ENCODE measurements at regions not wholly inside any gene's neighbourhood (a gene's known extent, or its start where the extent isn't known, plus 50 kb on each side); places are given as distances from the start of the nearest gene placed in this dataset.

DNA sequence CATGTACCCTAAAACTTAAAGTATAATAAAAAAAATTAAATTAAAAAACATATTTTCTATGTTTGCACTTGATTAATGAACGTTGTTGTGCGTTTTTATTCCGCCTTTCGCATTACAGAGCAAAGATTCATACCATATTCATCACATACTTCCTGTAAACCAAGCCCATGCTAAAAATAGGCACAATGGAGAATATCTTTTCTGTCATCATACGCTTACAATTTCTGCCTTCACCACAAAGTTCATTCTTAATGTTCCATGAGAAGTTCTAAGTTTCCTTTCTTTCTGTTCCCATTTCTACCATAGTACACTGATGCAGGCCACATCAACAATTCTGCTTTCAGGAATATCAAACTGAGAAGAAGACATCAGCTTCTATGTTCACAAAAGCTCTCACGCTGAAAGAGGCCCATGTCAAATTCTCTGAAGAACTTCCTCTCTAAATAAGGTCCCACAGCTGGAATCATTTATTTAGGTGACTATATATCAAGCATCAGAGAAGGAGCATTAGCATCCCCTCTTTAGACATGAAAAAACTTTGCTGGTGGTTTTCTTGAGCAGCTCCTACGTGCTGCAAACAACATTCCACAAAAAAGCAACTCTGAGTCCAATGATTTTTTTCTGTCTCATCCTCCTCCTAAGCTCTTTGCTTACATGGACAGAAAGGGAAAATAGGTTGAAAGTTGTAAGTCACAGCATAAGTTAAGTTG lies 456.4 kb downstream of the CDH10 start:
- 87 to 91% methylated on average over 7 of the region's 7 CpGs for WGBS, 2 donors
- intact Hi-C loops (cut with DNase I; ENCODE audit: low total_unique reads) = no loop called here
- no peaks in the 10 kb centered on the region for H3K27me3 ChIP-seq
- H3K27ac ChIP-seq = no peak overlapping the region
- no peak for DNase-seq
- no peaks in the 10 kb centered on the region for H3K9me3 ChIP-seq
- H3K4me3 ChIP-seq = no peak overlapping the region
- no peaks in the 10 kb centered on the region for H3K36me3 ChIP-seq (ENCODE audit: low read depth, missing control alignments)
- TF ChIP-seq POLR2A (IDR thresholded peaks at IDR 0.05) = no peak
- TF ChIP-seq, protein P1, sequence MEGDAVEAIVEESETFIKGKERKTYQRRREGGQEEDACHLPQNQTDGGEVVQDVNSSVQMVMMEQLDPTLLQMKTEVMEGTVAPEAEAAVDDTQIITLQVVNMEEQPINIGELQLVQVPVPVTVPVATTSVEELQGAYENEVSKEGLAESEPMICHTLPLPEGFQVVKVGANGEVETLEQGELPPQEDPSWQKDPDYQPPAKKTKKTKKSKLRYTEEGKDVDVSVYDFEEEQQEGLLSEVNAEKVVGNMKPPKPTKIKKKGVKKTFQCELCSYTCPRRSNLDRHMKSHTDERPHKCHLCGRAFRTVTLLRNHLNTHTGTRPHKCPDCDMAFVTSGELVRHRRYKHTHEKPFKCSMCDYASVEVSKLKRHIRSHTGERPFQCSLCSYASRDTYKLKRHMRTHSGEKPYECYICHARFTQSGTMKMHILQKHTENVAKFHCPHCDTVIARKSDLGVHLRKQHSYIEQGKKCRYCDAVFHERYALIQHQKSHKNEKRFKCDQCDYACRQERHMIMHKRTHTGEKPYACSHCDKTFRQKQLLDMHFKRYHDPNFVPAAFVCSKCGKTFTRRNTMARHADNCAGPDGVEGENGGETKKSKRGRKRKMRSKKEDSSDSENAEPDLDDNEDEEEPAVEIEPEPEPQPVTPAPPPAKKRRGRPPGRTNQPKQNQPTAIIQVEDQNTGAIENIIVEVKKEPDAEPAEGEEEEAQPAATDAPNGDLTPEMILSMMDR (IDR thresholded peaks at IDR 0.05) = no peak
- no peaks in the 10 kb centered on the region for H3K4me1 ChIP-seq

DNA sequence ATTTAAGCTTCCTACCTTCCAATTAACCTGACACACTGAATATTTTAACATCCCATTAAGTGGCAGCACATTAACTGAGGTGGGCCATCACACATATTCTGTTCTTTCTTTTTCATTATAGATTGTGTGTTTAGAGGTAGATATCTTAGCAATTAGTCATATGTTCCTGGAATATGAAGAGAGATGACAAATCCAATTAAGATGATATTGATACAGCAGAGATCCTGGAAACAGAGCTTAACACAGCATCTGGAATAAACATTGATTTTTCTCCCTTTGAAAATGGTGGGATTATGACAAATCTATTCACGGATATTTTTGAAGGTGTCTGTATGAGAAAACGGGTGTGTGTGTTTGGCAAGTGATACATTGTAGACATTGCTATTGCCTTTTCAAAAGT lies 448.0 kb downstream of the CDH10 start:
- WGBS, 2 donors = 45 to 55% methylated on average over 2 of the region's 2 CpGs
- Histone ChIP-seq H3K9me3 (no peaks in the 10 kb centered on the region), H3K36me3 (ENCODE audit: low read depth, missing control alignments) (no peaks in the 10 kb centered on the region), H3K27ac (no peak overlapping the region), H3K4me3 (no peak overlapping the region), H3K27me3 (no peaks in the 10 kb centered on the region), H3K4me1 (no peaks in the 10 kb centered on the region)
- intact Hi-C loops (cut with DNase I; ENCODE audit: low total_unique reads) = no loop called here
- DNase-seq = no peak
- no peak for TF ChIP-seq POLR2A (IDR thresholded peaks at IDR 0.05)

DNA sequence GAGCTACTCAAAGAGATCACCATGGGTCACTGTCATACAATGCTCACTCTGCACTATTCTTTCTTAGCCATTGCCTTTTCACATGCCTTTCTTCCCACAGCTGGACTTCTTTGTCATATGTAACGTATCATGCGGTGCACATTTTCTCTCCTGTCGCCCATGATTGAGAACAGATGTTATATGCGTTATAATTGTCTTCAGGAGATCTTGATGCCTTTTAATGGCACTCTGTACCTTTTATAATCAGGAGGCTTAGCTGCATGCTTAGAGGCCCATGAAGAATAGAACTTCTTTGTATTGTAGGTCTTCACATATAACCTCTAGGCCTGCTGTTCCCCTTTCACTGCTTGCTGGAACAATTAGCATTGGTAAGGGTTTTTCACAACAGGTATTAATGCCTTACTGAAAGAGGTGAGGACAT lies 436.1 kb downstream of the CDH10 start:
- no peak overlapping the region for H3K4me3 ChIP-seq
- WGBS, 2 donors = 49 to 67% methylated on average over 4 of the region's 4 CpGs
- H3K27me3 ChIP-seq = no peaks in the 10 kb centered on the region
- DNase-seq = no peak
- TF ChIP-seq POLR2A (IDR thresholded peaks at IDR 0.05) = no peak
- TF ChIP-seq, protein P1 (IDR thresholded peaks at IDR 0.05) = no peak
- no peaks in the 10 kb centered on the region for H3K36me3 ChIP-seq (ENCODE audit: low read depth, missing control alignments)
- intact Hi-C loops (cut with DNase I; ENCODE audit: low total_unique reads) = no loop called here
- H3K27ac ChIP-seq = no peak overlapping the region
- H3K4me1 ChIP-seq = no peaks in the 10 kb centered on the region
- H3K9me3 ChIP-seq = no peaks in the 10 kb centered on the region

DNA sequence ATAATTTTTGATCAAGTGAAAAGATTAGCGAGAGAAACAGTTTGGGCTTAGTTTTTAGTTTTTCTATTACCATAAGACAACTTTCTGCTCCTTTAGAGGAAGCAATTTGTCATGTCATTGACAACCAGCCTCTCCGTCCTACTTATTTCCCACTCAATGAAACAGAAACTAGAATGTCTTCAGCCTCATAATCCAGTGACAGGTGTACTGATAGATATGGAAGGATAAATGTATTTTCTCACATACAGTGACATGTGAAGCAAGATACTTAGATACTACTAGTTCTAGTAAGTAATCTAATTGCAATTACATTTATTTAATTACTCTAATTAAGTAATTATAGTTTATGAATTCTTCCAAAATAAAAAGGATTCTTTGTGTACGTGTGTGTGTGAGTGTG lies 429.7 kb downstream of the CDH10 start:
- no peak overlapping the region for H3K4me3 ChIP-seq
- DNase-seq = no peak
- no peak overlapping the region for H3K27ac ChIP-seq
- 74 to 87% methylated on average over 3 of the region's 3 CpGs for WGBS, 2 donors
- no peaks in the 10 kb centered on the region for H3K9me3 ChIP-seq
- no peaks in the 10 kb centered on the region for H3K4me1 ChIP-seq
- intact Hi-C loops (cut with DNase I; ENCODE audit: low total_unique reads) = no loop called here
- no peaks in the 10 kb centered on the region for H3K36me3 ChIP-seq (ENCODE audit: low read depth, missing control alignments)
- H3K27me3 ChIP-seq = no peaks in the 10 kb centered on the region
- TF ChIP-seq POLR2A (IDR thresholded peaks at IDR 0.05) = no peak
- TF ChIP-seq, protein P1 (IDR thresholded peaks at IDR 0.05) = no peak

DNA sequence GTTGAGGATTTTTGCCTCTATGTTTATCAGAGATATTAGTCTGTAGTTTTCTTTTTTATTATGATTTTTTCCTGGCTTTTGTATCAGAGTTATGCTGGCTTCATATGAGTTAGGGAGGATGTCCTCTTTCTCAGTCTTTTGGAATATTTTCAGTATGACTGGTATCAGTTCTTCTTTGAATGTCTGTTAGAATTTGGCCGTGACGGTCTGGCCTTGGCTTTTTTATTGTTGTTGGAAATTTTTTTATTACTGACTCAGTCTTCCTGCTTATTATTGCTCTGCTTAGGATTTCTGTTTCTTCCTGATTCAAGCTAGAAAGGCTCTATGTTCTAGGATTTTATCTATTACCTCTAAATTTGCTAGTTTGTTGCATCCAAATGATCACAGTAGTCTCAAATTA lies 421.9 kb downstream of the CDH10 start:
- intact Hi-C loops (cut with DNase I; ENCODE audit: low total_unique reads) = no loop called here
- Histone ChIP-seq H3K27ac (peak overlapping the region in 1 of 2 donors; percentile 28), H3K4me3 (no peak overlapping the region), H3K27me3 (no peaks in the 10 kb centered on the region), H3K36me3 (ENCODE audit: low read depth, missing control alignments) (no peaks in the 10 kb centered on the region), H3K9me3 (no peaks in the 10 kb centered on the region), H3K4me1 (no peaks in the 10 kb centered on the region)
- WGBS, 2 donors = 32 to 38% methylated on average over 2 of the region's 2 CpGs
- TF ChIP-seq, protein P1 (IDR thresholded peaks at IDR 0.05) = no peak
- TF ChIP-seq POLR2A (IDR thresholded peaks at IDR 0.05) = no peak
- peak; percentile 24 for DNase-seq
